Large intestine (tissue), 3 donors: ENCODE measurements at regions not wholly inside any gene's neighbourhood (a gene's known extent, or its start where the extent isn't known, plus 50 kb on each side); places are given as distances from the start of the nearest gene placed in this dataset.

Experiments
- DNase-seq, 2 donors: peaks; one replicate each; pipeline versions ENCODE4 v3.0.0 to v3.0.0-alpha.2; 2013
- H3K27ac ChIP-seq: one replicate; pipeline ENCODE4 v1.5.1; 2013; ENCODE audit warnings: low read length
- H3K27me3 ChIP-seq: 2 replicates; pipeline ENCODE4 v1.6.1; 2013; ENCODE audit warnings: low read length; ENCODE audit not compliant: control insufficient read depth, insufficient read depth
- H3K36me3 ChIP-seq: 2 replicates; pipeline ENCODE4 v1.6.1; 2013; ENCODE audit warnings: low read length; ENCODE audit not compliant: control insufficient read depth, insufficient read depth
- H3K4me1 ChIP-seq: one replicate; pipeline ENCODE4 v1.6.1; 2013; ENCODE audit warnings: low read length; ENCODE audit not compliant: control insufficient read depth, insufficient read depth
- H3K4me3 ChIP-seq: one replicate; pipeline ENCODE4 v1.5.1; 2013; ENCODE audit warnings: low read length
- H3K9me3 ChIP-seq: one replicate; pipeline ENCODE4 v1.6.1; 2013; ENCODE audit warnings: mild to moderate bottlenecking, low read depth, low read length, moderate library complexity; ENCODE audit not compliant: control insufficient read depth
- WGBS: methylation state at CpG from one replicate; pipeline ENCODE4 v1.1.5; 2013; ENCODE audit warnings: low lambda C conversion rate; ENCODE audit not compliant: insufficient coverage; 5-methylcytosine and 5-hydroxymethylcytosine counted together

GRCh38 chr5:112068593-112068992, 311.6 kb upstream of the NREP start:
- no peak overlapping the region for H3K27ac ChIP-seq
- no peaks in the 10 kb centered on the region for H3K36me3 ChIP-seq
- 44% methylated on average over 1 of the region's 3 CpGs for WGBS
- H3K9me3 ChIP-seq: no peaks in the 10 kb centered on the region
- H3K27me3 ChIP-seq: no peaks in the 10 kb centered on the region
- H3K4me3 ChIP-seq: no peak overlapping the region
- no peak for DNase-seq
- H3K4me1 ChIP-seq: no peaks in the 10 kb centered on the region

- Histone ChIP-seq H3K27me3 (no peaks in the 10 kb centered on the region), H3K27ac (no peak overlapping the region), H3K4me3 (no peak overlapping the region), H3K4me1 (no peaks in the 10 kb centered on the region), H3K36me3 (no peaks in the 10 kb centered on the region), H3K9me3 (no peaks in the 10 kb centered on the region)
- no peak for DNase-seq
These were observed 308.8 kb upstream of the NREP start for GRCh38 chr5:112065781-112066180.

GRCh38 chr5:112064956-112065355, 308.0 kb upstream of the NREP start:
- DNase-seq: no peak
- Histone ChIP-seq H3K27ac (no peak overlapping the region), H3K27me3 (no peaks in the 10 kb centered on the region), H3K36me3 (no peaks in the 10 kb centered on the region), H3K9me3 (no peaks in the 10 kb centered on the region), H3K4me3 (no peak overlapping the region), H3K4me1 (no peaks in the 10 kb centered on the region)
- no CpG with 5 or more reads among the region's 2 CpGs for WGBS

GRCh38 chr5:112064271-112064701, 307.3 kb upstream of the NREP start:
- no CpG with 5 or more reads among the region's 2 CpGs for WGBS

GRCh38 chr5:112063856-112064255, 306.9 kb upstream of the NREP start:
- no CpG with 5 or more reads among the region's 1 CpG for WGBS
- Histone ChIP-seq H3K4me3 (no peak overlapping the region), H3K9me3 (no peaks in the 10 kb centered on the region), H3K27ac (no peak overlapping the region), H3K36me3 (no peaks in the 10 kb centered on the region), H3K4me1 (no peaks in the 10 kb centered on the region), H3K27me3 (no peaks in the 10 kb centered on the region)
- DNase-seq: no peak

More at GRCh38 chr5:112064271-112064701, 307.3 kb upstream of the NREP start:
- no peaks in the 10 kb centered on the region for H3K9me3 ChIP-seq
- no peak for DNase-seq
- no peak overlapping the region for H3K27ac ChIP-seq
- no peaks in the 10 kb centered on the region for H3K36me3 ChIP-seq
- H3K4me3 ChIP-seq: no peak overlapping the region
- H3K27me3 ChIP-seq: no peaks in the 10 kb centered on the region
- no peaks in the 10 kb centered on the region for H3K4me1 ChIP-seq

GRCh38 chr5:112063191-112063590, 306.2 kb upstream of the NREP start:
- no peaks in the 10 kb centered on the region for H3K4me1 ChIP-seq
- H3K27ac ChIP-seq: no peak overlapping the region
- no peak for DNase-seq
- H3K27me3 ChIP-seq: no peaks in the 10 kb centered on the region
- 88% methylated on average over 2 of the region's 2 CpGs for WGBS
- no peaks in the 10 kb centered on the region for H3K36me3 ChIP-seq
- H3K4me3 ChIP-seq: no peak overlapping the region
- H3K9me3 ChIP-seq: no peaks in the 10 kb centered on the region

GRCh38 chr5:112062181-112062580, 305.2 kb upstream of the NREP start:
- H3K36me3 ChIP-seq: no peaks in the 10 kb centered on the region
- H3K9me3 ChIP-seq: no peaks in the 10 kb centered on the region
- no peak overlapping the region for H3K27ac ChIP-seq
- H3K4me3 ChIP-seq: no peak overlapping the region
- 92% methylated on average over 2 of the region's 2 CpGs for WGBS
- no peak for DNase-seq
- no peaks in the 10 kb centered on the region for H3K4me1 ChIP-seq
- H3K27me3 ChIP-seq: no peaks in the 10 kb centered on the region

- Histone ChIP-seq H3K4me3 (no peak overlapping the region), H3K36me3 (no peaks in the 10 kb centered on the region), H3K9me3 (no peaks in the 10 kb centered on the region), H3K27me3 (no peaks in the 10 kb centered on the region), H3K27ac (no peak overlapping the region), H3K4me1 (no peaks in the 10 kb centered on the region)
- no peak for DNase-seq
- WGBS: 25% methylated on average over 1 of the region's 1 CpG
These were observed 304.7 kb upstream of the NREP start for GRCh38 chr5:112061666-112062065.

- DNase-seq: no peak
- Histone ChIP-seq H3K27ac (no peak overlapping the region), H3K36me3 (no peaks in the 10 kb centered on the region), H3K4me3 (no peak overlapping the region), H3K4me1 (no peaks in the 10 kb centered on the region), H3K9me3 (no peaks in the 10 kb centered on the region), H3K27me3 (no peaks in the 10 kb centered on the region)
- no CpG with 5 or more reads among the region's 3 CpGs for WGBS
These were observed 302.7 kb upstream of the NREP start for GRCh38 chr5:112059579-112060135.

GRCh38 chr5:112049738-112050137, 292.7 kb upstream of the NREP start:
- no peak for DNase-seq
- Histone ChIP-seq H3K9me3 (peaks cover 3% of the 10 kb centered on the region), H3K27me3 (no peaks in the 10 kb centered on the region), H3K36me3 (no peaks in the 10 kb centered on the region), H3K27ac (no peak overlapping the region), H3K4me3 (no peak overlapping the region), H3K4me1 (no peaks in the 10 kb centered on the region)
- WGBS: no CpG with 5 or more reads among the region's 3 CpGs

GRCh38 chr5:112036206-112036605, 279.2 kb upstream of the NREP start:
- H3K27me3 ChIP-seq: no peaks in the 10 kb centered on the region
- DNase-seq: no peak
- H3K36me3 ChIP-seq: no peaks in the 10 kb centered on the region
- no peak overlapping the region for H3K4me3 ChIP-seq
- WGBS: 86% methylated on average over 5 of the region's 5 CpGs
- H3K4me1 ChIP-seq: no peaks in the 10 kb centered on the region
- no peaks in the 10 kb centered on the region for H3K9me3 ChIP-seq
- H3K27ac ChIP-seq: no peak overlapping the region
